ENCODE measurements at regions not wholly inside any gene's neighbourhood (a gene's known extent, or its start where the extent isn't known, plus 50 kb on each side); places are given as distances from the start of the nearest gene placed in this dataset.

DNA sequence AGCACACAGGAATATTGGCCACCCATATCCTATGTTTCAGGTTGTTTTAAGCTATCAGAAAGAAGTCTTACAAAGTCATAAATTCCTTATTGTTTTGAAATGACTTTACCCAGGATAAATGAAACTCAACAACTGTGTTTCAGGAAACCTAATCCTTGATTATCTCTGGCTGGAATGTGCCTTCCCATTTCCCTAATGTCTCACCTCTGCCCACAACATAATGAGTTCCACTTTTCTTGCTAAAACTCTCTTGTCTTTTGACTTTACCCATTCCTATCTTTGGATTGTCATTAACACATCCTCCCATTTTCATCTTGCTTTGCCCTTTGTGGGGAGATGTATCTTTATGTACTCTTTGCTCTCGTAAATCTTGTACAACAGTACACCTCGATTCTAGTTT is 200.0 kb upstream of the DNAJC19 start:
- TF ChIP-seq, protein P1, sequence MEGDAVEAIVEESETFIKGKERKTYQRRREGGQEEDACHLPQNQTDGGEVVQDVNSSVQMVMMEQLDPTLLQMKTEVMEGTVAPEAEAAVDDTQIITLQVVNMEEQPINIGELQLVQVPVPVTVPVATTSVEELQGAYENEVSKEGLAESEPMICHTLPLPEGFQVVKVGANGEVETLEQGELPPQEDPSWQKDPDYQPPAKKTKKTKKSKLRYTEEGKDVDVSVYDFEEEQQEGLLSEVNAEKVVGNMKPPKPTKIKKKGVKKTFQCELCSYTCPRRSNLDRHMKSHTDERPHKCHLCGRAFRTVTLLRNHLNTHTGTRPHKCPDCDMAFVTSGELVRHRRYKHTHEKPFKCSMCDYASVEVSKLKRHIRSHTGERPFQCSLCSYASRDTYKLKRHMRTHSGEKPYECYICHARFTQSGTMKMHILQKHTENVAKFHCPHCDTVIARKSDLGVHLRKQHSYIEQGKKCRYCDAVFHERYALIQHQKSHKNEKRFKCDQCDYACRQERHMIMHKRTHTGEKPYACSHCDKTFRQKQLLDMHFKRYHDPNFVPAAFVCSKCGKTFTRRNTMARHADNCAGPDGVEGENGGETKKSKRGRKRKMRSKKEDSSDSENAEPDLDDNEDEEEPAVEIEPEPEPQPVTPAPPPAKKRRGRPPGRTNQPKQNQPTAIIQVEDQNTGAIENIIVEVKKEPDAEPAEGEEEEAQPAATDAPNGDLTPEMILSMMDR (IDR thresholded peaks at IDR 0.05), result no peak
- TF ChIP-seq POLR2A (IDR thresholded peaks at IDR 0.05), result no peak
- no peak for TF ChIP-seq POLR2AphosphoS5 (IDR thresholded peaks at IDR 0.05)
